ENCODE measurements at regions not wholly inside any gene's neighbourhood (a gene's known extent, or its start where the extent isn't known, plus 50 kb on each side); places are given as distances from the start of the nearest gene placed in this dataset.
"Not testable (repeated sequence)": the region's sequence is repeated elsewhere in the genome, so short reads cannot be mapped to it uniquely, and the experiment has no call there.

GRCh38 chr16:76856112-76856511 lies 334.9 kb upstream of the MON1B start:
- Histone ChIP-seq H3K4me3 (no peak overlapping the region), H3K36me3 (no peaks in the 10 kb centered on the region), H3K9me3 (no peaks in the 10 kb centered on the region), H3K27ac (no peak overlapping the region), H3K9ac (ENCODE audit: low read depth in 2 of 2, low read length in 2 of 2) (no peak overlapping the region), H3K4me1 (no peaks in the 10 kb centered on the region), H3K27me3 (no peaks in the 10 kb centered on the region)
- intact Hi-C loops (cut with DNase I), result no loop called here
- TF ChIP-seq CTCF (IDR thresholded peaks at IDR 0.05), result no peak
- DNase-seq, result no peak

GRCh38 chr16:76857402-76857801 lies 333.6 kb upstream of the MON1B start:
- no peak for DNase-seq
- intact Hi-C loops (cut with DNase I), result no loop called here
- Histone ChIP-seq H3K9ac (ENCODE audit: low read depth in 2 of 2, low read length in 2 of 2) (no peak overlapping the region), H3K27me3 (no peaks in the 10 kb centered on the region), H3K27ac (no peak overlapping the region), H3K4me3 (no peak overlapping the region), H3K4me1 (no peaks in the 10 kb centered on the region), H3K36me3 (no peaks in the 10 kb centered on the region), H3K9me3 (no peaks in the 10 kb centered on the region)
- TF ChIP-seq CTCF (IDR thresholded peaks at IDR 0.05), result no peak

GRCh38 chr16:76862901-76863300 lies 328.1 kb upstream of the MON1B start:
- intact Hi-C loops (cut with DNase I), result no loop called here
- H3K27ac ChIP-seq, result no peak overlapping the region
- no peaks in the 10 kb centered on the region for H3K9me3 ChIP-seq
- H3K27me3 ChIP-seq, result no peaks in the 10 kb centered on the region
- no peaks in the 10 kb centered on the region for H3K4me1 ChIP-seq
- TF ChIP-seq CTCF (IDR thresholded peaks at IDR 0.05), result no peak
- no peak overlapping the region for H3K9ac ChIP-seq (ENCODE audit: low read depth in 2 of 2, low read length in 2 of 2)
- H3K4me3 ChIP-seq, result no peak overlapping the region
- no peaks in the 10 kb centered on the region for H3K36me3 ChIP-seq
- DNase-seq, result no peak

- DNase-seq, result no peak
- Histone ChIP-seq H3K27me3 (no peaks in the 10 kb centered on the region), H3K36me3 (no peaks in the 10 kb centered on the region), H3K9me3 (no peaks in the 10 kb centered on the region), H3K27ac (no peak overlapping the region), H3K9ac (ENCODE audit: low read depth in 2 of 2, low read length in 2 of 2) (no peak overlapping the region), H3K4me3 (no peak overlapping the region), H3K4me1 (no peaks in the 10 kb centered on the region)
- no peak for TF ChIP-seq CTCF (IDR thresholded peaks at IDR 0.05)
- intact Hi-C loops (cut with DNase I), result no loop called here
These were observed 324.0 kb upstream of the MON1B start for GRCh38 chr16:76866994-76867393.

GRCh38 chr16:76875898-76876297 lies 315.1 kb upstream of the MON1B start:
- no peaks in the 10 kb centered on the region for H3K36me3 ChIP-seq
- no peaks in the 10 kb centered on the region for H3K4me1 ChIP-seq
- no peak overlapping the region for H3K4me3 ChIP-seq
- no peak overlapping the region for H3K9ac ChIP-seq (ENCODE audit: low read depth in 2 of 2, low read length in 2 of 2)
- TF ChIP-seq CTCF (IDR thresholded peaks at IDR 0.05), result no peak
- H3K27me3 ChIP-seq, result no peaks in the 10 kb centered on the region
- intact Hi-C loops (cut with DNase I), result no loop called here
- H3K9me3 ChIP-seq, result no peaks in the 10 kb centered on the region
- H3K27ac ChIP-seq, result no peak overlapping the region
- no peak for DNase-seq

- intact Hi-C loops (cut with DNase I), result no loop called here
- Histone ChIP-seq H3K36me3 (no peaks in the 10 kb centered on the region), H3K27ac (no peak overlapping the region), H3K27me3 (no peaks in the 10 kb centered on the region), H3K4me3 (no peak overlapping the region), H3K4me1 (no peaks in the 10 kb centered on the region), H3K9me3 (no peaks in the 10 kb centered on the region), H3K9ac (ENCODE audit: low read depth in 2 of 2, low read length in 2 of 2) (no peak overlapping the region)
- TF ChIP-seq CTCF (IDR thresholded peaks at IDR 0.05), result no peak
- no peak for DNase-seq
These were observed 311.6 kb upstream of the MON1B start for GRCh38 chr16:76879420-76879819.

- H3K9me3 ChIP-seq; H3K9ac ChIP-seq (ENCODE audit: low read depth in 2 of 2, low read length in 2 of 2); H3K4me1 ChIP-seq; DNase-seq; H3K27me3 ChIP-seq; H3K36me3 ChIP-seq; H3K4me3 ChIP-seq; intact Hi-C loops (cut with DNase I); H3K27ac ChIP-seq: not testable (repeated sequence)
These were observed 310.5 kb upstream of the MON1B start for GRCh38 chr16:76880523-76880922.

All from colonic mucosa (tissue), 4 donors.